Neural cell (in vitro differentiated cells): ENCODE measurements at regions not wholly inside any gene's neighbourhood (a gene's known extent, or its start where the extent isn't known, plus 50 kb on each side); places are given as distances from the start of the nearest gene placed in this dataset.

Experiments used
- H2AFZ ChIP-seq: fragments of 200-600, 300-800 bp; sonication (generic), shearing (Covaris generic); 2 replicates; pipeline ENCODE4 v1.6.0; 2014; ENCODE audit warnings: low read depth, mild to moderate bottlenecking, antibody characterized with exemption, low read length, moderate library complexity
- H3F3A ChIP-seq: fragments of 200-600 bp; shearing (Covaris generic); 2 replicates; pipeline ENCODE4 v1.6.1; 2016; ENCODE audit warnings: mild to moderate bottlenecking, moderate library complexity, mixed read lengths, antibody characterized with exemption, low read length; ENCODE audit not compliant: insufficient read depth, poor library complexity, severe bottlenecking
- H3K27ac ChIP-seq: fragments of 200-600, 300-800 bp; sonication (generic), shearing (Covaris generic); 2 replicates; pipeline ENCODE4 v1.5.1; 2014; ENCODE audit warnings: mild to moderate bottlenecking, low read length, moderate library complexity
- H3K27me3 ChIP-seq: fragments of 300-800, 200-600 bp; sonication (generic), shearing (Covaris generic); 2 replicates; pipeline ENCODE4 v1.6.0; 2014; ENCODE audit warnings: mild to moderate bottlenecking, low read depth, low read length, moderate library complexity; ENCODE audit not compliant: insufficient read depth
- H3K36me3 ChIP-seq: fragments of 300-800, 200-600 bp; sonication (generic), shearing (Covaris generic); 2 replicates; pipeline ENCODE4 v1.5.1; 2014; ENCODE audit warnings: mild to moderate bottlenecking, antibody characterized with exemption, low read length, moderate library complexity; ENCODE audit not compliant: insufficient read depth
- H3K4me2 ChIP-seq: fragments of 300-800, 200-600 bp; sonication (generic), shearing (Covaris generic); 2 replicates; pipeline ENCODE4 v1.6.0; 2014; ENCODE audit warnings: mild to moderate bottlenecking, low read length
- H3K4me3 ChIP-seq: fragments of 300-800, 200-600 bp; sonication (generic), shearing (Covaris generic); 2 replicates; pipeline ENCODE4 v1.5.1; 2014; ENCODE audit warnings: mild to moderate bottlenecking, low read length, moderate library complexity
- H3K79me2 ChIP-seq: fragments of 200-600 bp; shearing (Covaris generic); replicated peaks from 2 replicates; pipeline ENCODE4 v1.6.0; 2014; ENCODE audit warnings: mild to moderate bottlenecking, low read length, moderate library complexity; ENCODE audit not compliant: insufficient read depth
- H3K9ac ChIP-seq: fragments of 300-800, 200-600 bp; sonication (generic), shearing (Covaris generic); 2 replicates; pipeline ENCODE4 v1.6.1; 2016; ENCODE audit warnings: mild to moderate bottlenecking, low read length, mixed read lengths
- H3K9me2 ChIP-seq: fragments of 200-600 bp; shearing (Covaris generic); 2 replicates; pipeline ENCODE4 v1.6.1; 2016; ENCODE audit warnings: mild to moderate bottlenecking, low read length, mixed read lengths; ENCODE audit not compliant: insufficient read depth
- H3K9me3 ChIP-seq: fragments of 200-600, 300-800 bp; sonication (generic), shearing (Covaris generic); 2 replicates; pipeline ENCODE4 v1.6.1; 2016; ENCODE audit warnings: mild to moderate bottlenecking, mixed run types, low read length, moderate library complexity, mixed read lengths
- H4K20me1 ChIP-seq: fragments of 200-600 bp; shearing (Covaris generic); 2 replicates; pipeline ENCODE4 v1.6.1; 2016; ENCODE audit warnings: mild to moderate bottlenecking, mixed run types; ENCODE audit not compliant: insufficient read depth
- CTCF ChIP-seq: fragments of 450-650 bp; IDR thresholded peaks from 2 replicates; pipeline ENCODE4 v1.5.1; 2014; ENCODE audit warnings: antibody characterized with exemption, mild to moderate bottlenecking, moderate library complexity; ENCODE audit not compliant: poor library complexity, severe bottlenecking
- EP300 ChIP-seq: fragments of 450-650 bp; conservative IDR thresholded peaks from 2 replicates; pipeline ENCODE4 v1.6.1; 2014; ENCODE audit warnings: antibody characterized with exemption, mild to moderate bottlenecking, moderate library complexity; ENCODE audit not compliant: poor library complexity, severe bottlenecking
- EZH2 ChIP-seq: fragments of 200-600, 300-800 bp; shearing (Covaris generic), sonication (generic); IDR thresholded peaks from 2 replicates; pipeline ENCODE4 v1.6.1; 2014; ENCODE audit warnings: antibody characterized with exemption, low read length, borderline replicate concordance, mild to moderate bottlenecking; ENCODE audit not compliant: insufficient read depth, poor library complexity, severe bottlenecking
- MXI1 ChIP-seq: fragments of 450-650 bp; conservative IDR thresholded peaks from 2 replicates; pipeline ENCODE4 v1.6.1; 2014; ENCODE audit warnings: antibody characterized with exemption, mild to moderate bottlenecking; ENCODE audit not compliant: poor library complexity, severe bottlenecking
- POLR2AphosphoS5 ChIP-seq: IDR thresholded peaks from 2 replicates; pipeline ENCODE4 v1.6.1; 2012
- RAD21 ChIP-seq: fragments of 450-650 bp; conservative IDR thresholded peaks from 2 replicates; pipeline ENCODE4 v1.6.1; 2014; ENCODE audit warnings: antibody characterized with exemption, mild to moderate bottlenecking, moderate library complexity
- SMC3 ChIP-seq: fragments of 450-650 bp; conservative IDR thresholded peaks from 2 replicates; pipeline ENCODE4 v1.6.1; 2014; ENCODE audit warnings: antibody characterized with exemption, mild to moderate bottlenecking, moderate library complexity; ENCODE audit not compliant: poor library complexity
- TAF1 ChIP-seq: IDR thresholded peaks from 2 replicates; pipeline ENCODE4 v1.6.1; 2012; ENCODE audit warnings: low read depth
- TF ChIP-seq, protein P1 (sequence below): IDR thresholded peaks from 2 replicates; pipeline ENCODE4 v1.6.1; 2012; ENCODE audit warnings: borderline replicate concordance

DNA sequence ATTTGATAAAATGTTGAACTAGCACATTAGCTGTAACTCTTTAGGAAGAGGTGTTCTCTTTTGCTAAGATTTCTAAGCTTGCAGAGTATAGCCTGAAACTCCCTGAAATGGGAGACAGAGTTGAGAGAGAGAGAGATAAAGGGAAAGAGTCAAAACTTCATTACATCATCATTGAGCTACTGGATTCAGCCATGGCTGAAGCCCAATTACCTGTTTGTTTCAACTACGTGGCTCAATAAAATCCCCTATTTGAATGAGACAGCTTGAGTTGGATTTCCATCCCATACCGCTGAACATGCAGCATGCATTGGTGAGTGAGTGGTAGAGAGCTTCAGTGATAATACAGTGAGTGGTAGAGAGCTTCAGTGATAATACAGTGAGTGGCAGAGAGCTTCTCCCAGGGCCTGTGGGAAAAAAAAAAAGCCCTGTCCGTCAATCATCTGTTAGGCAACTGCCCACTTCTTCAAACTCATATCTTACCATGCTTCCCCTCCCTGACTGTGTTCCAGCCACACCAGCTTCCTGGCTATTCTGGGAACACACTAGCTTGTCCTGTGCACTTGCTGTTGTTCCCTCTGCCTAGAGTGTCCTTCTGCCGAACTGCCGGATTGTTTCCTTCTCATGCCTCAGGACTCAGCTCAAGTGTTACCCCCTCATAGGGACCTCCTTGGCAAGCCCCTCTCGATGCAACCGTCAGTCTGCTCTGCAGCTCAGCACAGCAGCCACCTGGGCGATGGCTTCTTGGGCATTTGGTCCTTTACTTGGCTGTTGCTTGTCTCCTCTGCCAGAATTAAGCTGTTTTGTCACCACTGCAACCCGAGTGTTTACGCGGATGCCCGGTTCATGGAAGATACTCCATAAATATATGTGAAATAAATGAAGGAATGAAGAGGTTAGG lies 91.3 kb upstream of the EYA2 start:
- H3K36me3 ChIP-seq: no peaks in the 10 kb centered on the region
- H3F3A ChIP-seq: no peaks in the 10 kb centered on the region
- H3K4me2 ChIP-seq: no peak overlapping the region
- no peak overlapping the region for H3K9ac ChIP-seq
- H3K27ac ChIP-seq: no peak overlapping the region
- no peaks in the 10 kb centered on the region for H4K20me1 ChIP-seq
- no peak overlapping the region for H2AFZ ChIP-seq
- no peaks in the 10 kb centered on the region for H3K9me3 ChIP-seq
- no peaks in the 10 kb centered on the region for H3K9me2 ChIP-seq
- H3K79me2 ChIP-seq: no peaks in the 10 kb centered on the region
- TF ChIP-seq EZH2 (no peak), EP300 (no peak), SMC3 (no peak), RAD21 (no peak), CTCF (no peak), TAF1 (no peak), POLR2AphosphoS5 (no peak), MXI1 (no peak)
- TF ChIP-seq, protein P1, sequence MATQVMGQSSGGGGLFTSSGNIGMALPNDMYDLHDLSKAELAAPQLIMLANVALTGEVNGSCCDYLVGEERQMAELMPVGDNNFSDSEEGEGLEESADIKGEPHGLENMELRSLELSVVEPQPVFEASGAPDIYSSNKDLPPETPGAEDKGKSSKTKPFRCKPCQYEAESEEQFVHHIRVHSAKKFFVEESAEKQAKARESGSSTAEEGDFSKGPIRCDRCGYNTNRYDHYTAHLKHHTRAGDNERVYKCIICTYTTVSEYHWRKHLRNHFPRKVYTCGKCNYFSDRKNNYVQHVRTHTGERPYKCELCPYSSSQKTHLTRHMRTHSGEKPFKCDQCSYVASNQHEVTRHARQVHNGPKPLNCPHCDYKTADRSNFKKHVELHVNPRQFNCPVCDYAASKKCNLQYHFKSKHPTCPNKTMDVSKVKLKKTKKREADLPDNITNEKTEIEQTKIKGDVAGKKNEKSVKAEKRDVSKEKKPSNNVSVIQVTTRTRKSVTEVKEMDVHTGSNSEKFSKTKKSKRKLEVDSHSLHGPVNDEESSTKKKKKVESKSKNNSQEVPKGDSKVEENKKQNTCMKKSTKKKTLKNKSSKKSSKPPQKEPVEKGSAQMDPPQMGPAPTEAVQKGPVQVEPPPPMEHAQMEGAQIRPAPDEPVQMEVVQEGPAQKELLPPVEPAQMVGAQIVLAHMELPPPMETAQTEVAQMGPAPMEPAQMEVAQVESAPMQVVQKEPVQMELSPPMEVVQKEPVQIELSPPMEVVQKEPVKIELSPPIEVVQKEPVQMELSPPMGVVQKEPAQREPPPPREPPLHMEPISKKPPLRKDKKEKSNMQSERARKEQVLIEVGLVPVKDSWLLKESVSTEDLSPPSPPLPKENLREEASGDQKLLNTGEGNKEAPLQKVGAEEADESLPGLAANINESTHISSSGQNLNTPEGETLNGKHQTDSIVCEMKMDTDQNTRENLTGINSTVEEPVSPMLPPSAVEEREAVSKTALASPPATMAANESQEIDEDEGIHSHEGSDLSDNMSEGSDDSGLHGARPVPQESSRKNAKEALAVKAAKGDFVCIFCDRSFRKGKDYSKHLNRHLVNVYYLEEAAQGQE: no peak
- H3K27me3 ChIP-seq: no peaks in the 10 kb centered on the region
- H3K4me3 ChIP-seq: no peak overlapping the region

- no peaks in the 10 kb centered on the region for H3K36me3 ChIP-seq
- no peak overlapping the region for H2AFZ ChIP-seq
- H3K9me3 ChIP-seq: no peaks in the 10 kb centered on the region
- TF ChIP-seq SMC3 (no peak), TAF1 (no peak), EP300 (no peak), MXI1 (no peak), RAD21 (no peak)
- no peaks in the 10 kb centered on the region for H3K79me2 ChIP-seq
- no peak overlapping the region for H3K9ac ChIP-seq
- no peak overlapping the region for H3K4me3 ChIP-seq
- no peaks in the 10 kb centered on the region for H3K27me3 ChIP-seq
- H3K9me2 ChIP-seq: no peaks in the 10 kb centered on the region
- H4K20me1 ChIP-seq: no peaks in the 10 kb centered on the region
- H3K27ac ChIP-seq: no peak overlapping the region
- no peak overlapping the region for H3K4me2 ChIP-seq
- H3F3A ChIP-seq: no peaks in the 10 kb centered on the region
Observed at GRCh38 chr20:46804126-46804525, 90.5 kb upstream of the EYA2 start.
